ENCODE measurements at regions not wholly inside any gene's neighbourhood (a gene's known extent, or its start where the extent isn't known, plus 50 kb on each side); places are given as distances from the start of the nearest gene placed in this dataset.

DNA sequence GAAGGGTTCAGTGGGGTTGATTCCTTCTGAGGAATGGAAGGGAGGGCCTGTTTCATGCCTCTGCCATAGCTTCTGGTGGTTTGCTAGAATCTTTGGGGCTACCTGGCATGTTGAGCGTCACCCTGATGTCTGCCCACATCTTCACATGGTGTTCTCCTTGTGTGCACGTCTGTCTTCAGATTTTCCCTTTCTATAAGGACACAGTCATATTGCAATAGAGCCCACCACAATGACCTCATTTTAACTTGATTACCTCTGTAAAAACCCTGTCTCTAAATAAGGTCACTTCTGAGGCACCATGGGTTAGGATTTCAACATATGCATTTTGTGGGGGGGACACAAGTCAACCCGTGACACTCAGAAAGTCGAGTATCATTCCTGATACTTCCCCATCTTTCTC, 257.9 kb downstream of the COG6 start:
- H3K9me3 Mint-ChIP-seq, result no peaks in the 10 kb centered on the region
- intact Hi-C loops (cut with micrococcal nuclease), result no loop called here
- H3K4me3 Mint-ChIP-seq, result no peak overlapping the region
- no peaks in the 10 kb centered on the region for H3K36me3 Mint-ChIP-seq (ENCODE audit: low read depth)
- TF ChIP-seq, protein P1, sequence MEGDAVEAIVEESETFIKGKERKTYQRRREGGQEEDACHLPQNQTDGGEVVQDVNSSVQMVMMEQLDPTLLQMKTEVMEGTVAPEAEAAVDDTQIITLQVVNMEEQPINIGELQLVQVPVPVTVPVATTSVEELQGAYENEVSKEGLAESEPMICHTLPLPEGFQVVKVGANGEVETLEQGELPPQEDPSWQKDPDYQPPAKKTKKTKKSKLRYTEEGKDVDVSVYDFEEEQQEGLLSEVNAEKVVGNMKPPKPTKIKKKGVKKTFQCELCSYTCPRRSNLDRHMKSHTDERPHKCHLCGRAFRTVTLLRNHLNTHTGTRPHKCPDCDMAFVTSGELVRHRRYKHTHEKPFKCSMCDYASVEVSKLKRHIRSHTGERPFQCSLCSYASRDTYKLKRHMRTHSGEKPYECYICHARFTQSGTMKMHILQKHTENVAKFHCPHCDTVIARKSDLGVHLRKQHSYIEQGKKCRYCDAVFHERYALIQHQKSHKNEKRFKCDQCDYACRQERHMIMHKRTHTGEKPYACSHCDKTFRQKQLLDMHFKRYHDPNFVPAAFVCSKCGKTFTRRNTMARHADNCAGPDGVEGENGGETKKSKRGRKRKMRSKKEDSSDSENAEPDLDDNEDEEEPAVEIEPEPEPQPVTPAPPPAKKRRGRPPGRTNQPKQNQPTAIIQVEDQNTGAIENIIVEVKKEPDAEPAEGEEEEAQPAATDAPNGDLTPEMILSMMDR (IDR thresholded peaks at IDR 0.05), result no peak
- no peak for ATAC-seq (ENCODE audit: low read depth)
- H3K4me1 Mint-ChIP-seq, result no peaks in the 10 kb centered on the region
- DNase-seq, result no peak
- CTCF ChIA-PET, result no interaction called here
- H3K27ac Mint-ChIP-seq, result no peak overlapping the region
- peaks cover 10% of the 10 kb centered on the region for H3K27me3 Mint-ChIP-seq
- POLR2A ChIA-PET, result no interaction called here

DNA sequence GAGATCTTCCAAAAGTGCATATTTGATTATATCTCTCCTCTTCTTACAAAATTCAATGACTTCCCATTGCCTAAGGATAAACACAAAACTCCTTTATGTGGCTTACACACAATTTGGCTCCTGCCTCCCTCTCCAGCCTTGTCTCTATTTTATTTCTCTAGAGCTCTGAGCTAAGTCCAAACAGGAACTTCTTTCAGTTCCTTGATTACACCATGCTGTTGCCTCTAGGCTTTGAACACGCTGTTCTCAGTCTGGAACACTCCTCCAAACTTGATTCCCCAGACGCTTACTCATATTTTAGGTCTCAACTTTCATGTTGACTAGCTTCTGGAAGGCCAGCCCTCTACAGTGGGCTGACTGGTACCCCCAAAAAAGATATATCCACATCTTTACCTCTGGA, 258.5 kb downstream of the COG6 start:
- Mint-ChIP-seq H3K4me3 (no peak overlapping the region), H3K27ac (no peak overlapping the region), H3K9me3 (no peaks in the 10 kb centered on the region), H3K4me1 (no peaks in the 10 kb centered on the region), H3K36me3 (ENCODE audit: low read depth) (no peaks in the 10 kb centered on the region), H3K27me3 (peaks cover 10% of the 10 kb centered on the region)
- intact Hi-C loops (cut with micrococcal nuclease), result no loop called here
- ChIA-PET CTCF (no interaction called here), POLR2A (no interaction called here)
- TF ChIP-seq, protein P1 (IDR thresholded peaks at IDR 0.05), result no peak
- DNase-seq (no peak), ATAC-seq (ENCODE audit: low read depth) (no peak)

DNA sequence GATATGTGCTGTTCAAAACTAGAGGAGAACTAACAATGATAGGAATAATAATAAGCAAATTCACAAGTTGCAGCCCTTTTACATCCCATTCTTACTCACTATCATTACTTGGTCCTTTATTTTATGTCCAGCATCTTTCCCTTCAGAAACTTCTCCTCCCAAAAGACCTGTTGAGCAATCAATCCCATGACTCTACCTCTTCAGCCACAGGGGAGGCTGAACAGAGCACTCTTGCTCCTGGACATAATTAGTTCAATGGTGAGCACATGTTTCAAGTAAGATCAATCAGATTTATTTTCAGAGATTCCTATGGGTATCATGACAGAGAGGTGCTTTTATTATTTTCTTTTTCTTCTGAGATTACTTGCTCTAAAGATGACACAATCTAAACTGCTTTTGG, 260.0 kb downstream of the COG6 start:
- TF ChIP-seq, protein P1 (IDR thresholded peaks at IDR 0.05), result no peak
- H3K9me3 Mint-ChIP-seq, result no peaks in the 10 kb centered on the region
- DNase-seq, result no peak
- H3K4me1 Mint-ChIP-seq, result no peaks in the 10 kb centered on the region
- no peaks in the 10 kb centered on the region for H3K36me3 Mint-ChIP-seq (ENCODE audit: low read depth)
- ChIA-PET CTCF (no interaction called here), POLR2A (no interaction called here)
- intact Hi-C loops (cut with micrococcal nuclease), result no loop called here
- H3K27ac Mint-ChIP-seq, result no peak overlapping the region
- ATAC-seq (ENCODE audit: low read depth), result no peak
- no peak overlapping the region for H3K4me3 Mint-ChIP-seq
- peaks cover 10% of the 10 kb centered on the region for H3K27me3 Mint-ChIP-seq

DNA sequence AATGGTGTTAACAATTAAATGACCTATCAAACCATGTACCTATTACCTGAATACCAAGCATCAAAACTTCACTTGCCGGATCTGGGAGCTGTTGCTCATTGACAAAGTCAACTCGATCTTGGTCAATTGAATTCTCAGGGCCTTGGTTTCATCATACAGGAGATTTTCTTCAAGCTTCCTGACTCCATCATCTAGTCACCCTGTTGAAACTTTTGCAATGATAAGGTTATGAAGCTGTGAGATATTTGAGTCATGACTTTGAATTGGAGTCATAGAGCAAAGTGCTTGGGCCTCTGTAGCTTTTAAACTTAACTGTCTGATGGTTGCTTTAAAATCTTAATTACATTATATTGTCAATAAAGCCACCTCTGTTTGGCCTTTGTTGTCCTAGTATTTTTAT, 260.9 kb downstream of the COG6 start:
- intact Hi-C loops (cut with micrococcal nuclease), result no loop called here
- H3K4me3 Mint-ChIP-seq, result no peak overlapping the region
- no peaks in the 10 kb centered on the region for H3K36me3 Mint-ChIP-seq (ENCODE audit: low read depth)
- no peaks in the 10 kb centered on the region for H3K4me1 Mint-ChIP-seq
- peaks cover 2% of the 10 kb centered on the region for H3K9me3 Mint-ChIP-seq
- no peak for ATAC-seq (ENCODE audit: low read depth)
- POLR2A ChIA-PET, result no interaction called here
- TF ChIP-seq, protein P1 (IDR thresholded peaks at IDR 0.05), result no peak
- H3K27me3 Mint-ChIP-seq, result peaks cover 16% of the 10 kb centered on the region
- CTCF ChIA-PET, result no interaction called here
- no peak overlapping the region for H3K27ac Mint-ChIP-seq
- DNase-seq, result no peak

DNA sequence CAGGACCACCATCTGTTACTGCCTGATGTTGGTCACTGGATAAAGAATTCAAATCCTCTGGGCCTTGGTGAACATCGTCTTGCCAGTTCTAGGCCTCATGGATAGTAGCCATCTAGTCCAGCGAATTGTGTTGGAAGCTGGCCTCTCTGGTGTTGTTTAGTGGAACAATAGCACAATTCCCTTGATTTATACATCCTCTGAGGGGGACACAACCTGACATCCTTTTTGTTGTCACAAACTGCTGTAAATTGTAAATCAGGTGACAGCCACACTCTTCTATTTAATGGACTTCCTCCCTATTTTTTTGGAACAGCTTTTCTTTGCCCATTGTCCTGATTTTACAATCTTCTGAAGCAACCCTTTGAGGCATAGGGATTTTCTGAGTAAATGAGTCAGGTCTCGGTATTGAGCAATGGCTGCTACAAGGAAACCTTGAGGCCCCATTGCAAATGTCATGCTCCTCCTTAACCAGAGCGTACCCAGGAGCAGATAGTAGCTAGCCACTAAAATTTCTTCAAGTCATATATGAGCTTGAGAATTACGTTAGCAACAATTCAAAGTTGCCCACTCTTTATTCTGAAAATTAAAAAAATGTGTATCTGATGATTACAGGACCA, 263.3 kb downstream of the COG6 start:
- ChIA-PET CTCF (no interaction called here), POLR2A (no interaction called here)
- ATAC-seq (ENCODE audit: low read depth) (no peak), DNase-seq (no peak)
- no peak overlapping the region for H3K4me3 Mint-ChIP-seq
- no peaks in the 10 kb centered on the region for H3K36me3 Mint-ChIP-seq (ENCODE audit: low read depth)
- H3K9me3 Mint-ChIP-seq, result peaks cover 9% of the 10 kb centered on the region
- peaks cover 14% of the 10 kb centered on the region for H3K27me3 Mint-ChIP-seq
- intact Hi-C loops (cut with micrococcal nuclease), result no loop called here
- TF ChIP-seq, protein P1 (IDR thresholded peaks at IDR 0.05), result no peak
- no peaks in the 10 kb centered on the region for H3K4me1 Mint-ChIP-seq
- no peak overlapping the region for H3K27ac Mint-ChIP-seq
